Astrocyte (in vitro differentiated cells and primary cell): ENCODE measurements at regions not wholly inside any gene's neighbourhood (a gene's known extent, or its start where the extent isn't known, plus 50 kb on each side); places are given as distances from the start of the nearest gene placed in this dataset.

Experiments
- CTCF ChIP-seq: IDR thresholded peaks from 2 replicates; pipeline ENCODE4 v1.5.1; 2011; ENCODE audit warnings: low read depth, mild to moderate bottlenecking, inconsistent platforms, low read length, moderate library complexity; ENCODE audit not compliant: insufficient read depth
- EZH2 ChIP-seq: IDR thresholded peaks from 2 replicates; pipeline ENCODE4 v1.6.1; 2012; ENCODE audit warnings: mild to moderate bottlenecking, low read length, inconsistent platforms; ENCODE audit not compliant: insufficient read depth

GRCh38 chr15:91779960-91780359, 73.5 kb upstream of the SLCO3A1 start:
- TF ChIP-seq CTCF (no peak), EZH2 (no peak)
